ENCODE measurements at regions not wholly inside any gene's neighbourhood (a gene's known extent, or its start where the extent isn't known, plus 50 kb on each side); places are given as distances from the start of the nearest gene placed in this dataset.

DNA sequence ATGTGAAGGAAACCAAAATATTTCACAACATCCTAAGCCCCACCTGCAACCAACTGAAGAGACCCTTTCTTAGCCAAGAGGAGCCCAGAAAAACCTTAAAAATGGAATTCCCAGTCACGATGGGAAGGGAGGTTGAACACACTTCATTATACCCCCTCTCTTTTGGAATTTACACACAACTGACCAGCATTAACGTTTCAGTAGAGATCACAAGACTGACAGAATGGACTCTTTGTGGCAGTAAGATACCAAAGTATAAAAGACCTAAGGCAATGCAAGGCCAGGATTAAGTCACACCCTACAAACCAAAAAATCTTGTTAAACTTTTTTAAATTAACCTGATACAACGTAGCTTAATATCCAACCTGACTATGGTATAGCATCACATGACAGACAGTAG, 190.9 kb downstream of the OTOR start:
- Histone ChIP-seq H3K36me3 (ENCODE audit: control insufficient read depth in 2 of 2, insufficient read depth in 1 of 2, low read length in 2 of 2) (no peaks in the 10 kb centered on the region), H3K27ac (ENCODE audit: extremely low read depth, low read depth, low read length) (no peak overlapping the region), H3K4me3 (ENCODE audit: low read depth, low read length) (no peak overlapping the region), H3K4me1 (ENCODE audit: control insufficient read depth, insufficient read depth, low read length) (no peaks in the 10 kb centered on the region), H3K9me3 (ENCODE audit: control insufficient read depth, insufficient read depth, low read depth, low read length) (no peaks in the 10 kb centered on the region)
- TF ChIP-seq ZNF221 (tag by site-specific recombination; IDR thresholded peaks at IDR 0.05; ENCODE audit: borderline replicate concordance) (no peak), ZEB2 (tag by site-specific recombination; IDR thresholded peaks at IDR 0.05) (no peak), ZNF791 (tag by site-specific recombination; IDR thresholded peaks at IDR 0.05) (no peak), ZBTB8A (tag by site-specific recombination; IDR thresholded peaks at IDR 0.05) (no peak), ZNF664 (tag by site-specific recombination; IDR thresholded peaks at IDR 0.05) (no peak), SP3 (tag by site-specific recombination; IDR thresholded peaks at IDR 0.05) (no peak), ZNF112 (tag by site-specific recombination; IDR thresholded peaks at IDR 0.05) (no peak), ZBTB6 (tag by site-specific recombination; IDR thresholded peaks at IDR 0.05) (no peak), ZNF610 (tag by site-specific recombination; IDR thresholded peaks at IDR 0.05; ENCODE audit: borderline replicate concordance) (no peak)
- POLR2A ChIA-PET = no interaction called here
- CTCF ChIA-PET = no interaction called here

GRCh38 chr20:16940701-16941100, 192.5 kb downstream of the OTOR start:
- Histone ChIP-seq H3K9me3 (ENCODE audit: control insufficient read depth, insufficient read depth, low read depth, low read length) (no peaks in the 10 kb centered on the region), H3K4me3 (ENCODE audit: low read depth, low read length) (no peak overlapping the region), H3K36me3 (ENCODE audit: control insufficient read depth in 2 of 2, insufficient read depth in 1 of 2, low read length in 2 of 2) (no peaks in the 10 kb centered on the region), H3K4me1 (ENCODE audit: control insufficient read depth, insufficient read depth, low read length) (no peaks in the 10 kb centered on the region), H3K27ac (ENCODE audit: extremely low read depth, low read depth, low read length) (no peak overlapping the region)
- TF ChIP-seq KLF10 (tag by site-specific recombination; IDR thresholded peaks at IDR 0.05) (no peak), ZNF623 (tag by site-specific recombination; IDR thresholded peaks at IDR 0.05) (no peak), GLI2 (tag by site-specific recombination; IDR thresholded peaks at IDR 0.05; ENCODE audit: borderline replicate concordance, low read depth) (no peak), SCRT1 (tag by site-specific recombination; IDR thresholded peaks at IDR 0.05; ENCODE audit: borderline replicate concordance) (no peak), GFI1B (tag by site-specific recombination; IDR thresholded peaks at IDR 0.05) (no peak), KLF7 (tag by site-specific recombination; IDR thresholded peaks at IDR 0.05; ENCODE audit: borderline replicate concordance) (no peak), ZBTB6 (tag by site-specific recombination; IDR thresholded peaks at IDR 0.05) (no peak), ZNF302 (tag by site-specific recombination; IDR thresholded peaks at IDR 0.05; ENCODE audit: low read depth) (no peak), ZNF777 (tag by site-specific recombination; IDR thresholded peaks at IDR 0.05; ENCODE audit: borderline replicate concordance) (no peak), PRDM10 (tag by site-specific recombination; IDR thresholded peaks at IDR 0.05) (no peak), ZEB2 (tag by site-specific recombination; IDR thresholded peaks at IDR 0.05) (no peak), ZNF513 (tag by site-specific recombination; IDR thresholded peaks at IDR 0.05) (no peak), ZBTB7A (tag by site-specific recombination; IDR thresholded peaks at IDR 0.05; ENCODE audit: low read depth) (no peak), ZNF292 (tag by site-specific recombination; IDR thresholded peaks at IDR 0.05; ENCODE audit: borderline replicate concordance, low read depth) (no peak), ZNF473 (tag by site-specific recombination; IDR thresholded peaks at IDR 0.05) (no peak), ZSCAN16 (tag by site-specific recombination; IDR thresholded peaks at IDR 0.05) (no peak), ZNF558 (tag by site-specific recombination; IDR thresholded peaks at IDR 0.05) (no peak), ZBTB1 (tag by site-specific recombination; IDR thresholded peaks at IDR 0.05) (no peak), ZFP69B (tag by site-specific recombination; IDR thresholded peaks at IDR 0.05) (no peak)
- TF ChIP-seq, protein P1, sequence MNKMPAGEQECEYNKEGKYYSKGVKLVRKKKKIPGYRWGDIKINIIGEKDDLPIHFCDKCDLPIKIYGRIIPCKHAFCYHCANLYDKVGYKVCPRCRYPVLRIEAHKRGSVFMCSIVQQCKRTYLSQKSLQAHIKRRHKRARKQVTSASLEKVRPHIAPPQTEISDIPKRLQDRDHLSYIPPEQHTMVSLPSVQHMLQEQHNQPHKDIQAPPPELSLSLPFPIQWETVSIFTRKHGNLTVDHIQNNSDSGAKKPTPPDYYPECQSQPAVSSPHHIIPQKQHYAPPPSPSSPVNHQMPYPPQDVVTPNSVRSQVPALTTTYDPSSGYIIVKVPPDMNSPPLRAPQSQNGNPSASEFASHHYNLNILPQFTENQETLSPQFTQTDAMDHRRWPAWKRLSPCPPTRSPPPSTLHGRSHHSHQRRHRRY (tag by site-specific recombination; IDR thresholded peaks at IDR 0.05) = no peak
- ChIA-PET CTCF (no interaction called here), POLR2A (no interaction called here)

Measured in HEK293 (cell line).